Activated CD4-positive, alpha-beta T cell treated with anti-CD3 and anti-CD28 coated beads for 48 hours (primary cell): ENCODE measurements at regions not wholly inside any gene's neighbourhood (a gene's known extent, or its start where the extent isn't known, plus 50 kb on each side); places are given as distances from the start of the nearest gene placed in this dataset.

Experiments used
- DNase-seq: peaks from one replicate; pipeline ENCODE4 v3.0.0-alpha.2; 2020

DNA sequence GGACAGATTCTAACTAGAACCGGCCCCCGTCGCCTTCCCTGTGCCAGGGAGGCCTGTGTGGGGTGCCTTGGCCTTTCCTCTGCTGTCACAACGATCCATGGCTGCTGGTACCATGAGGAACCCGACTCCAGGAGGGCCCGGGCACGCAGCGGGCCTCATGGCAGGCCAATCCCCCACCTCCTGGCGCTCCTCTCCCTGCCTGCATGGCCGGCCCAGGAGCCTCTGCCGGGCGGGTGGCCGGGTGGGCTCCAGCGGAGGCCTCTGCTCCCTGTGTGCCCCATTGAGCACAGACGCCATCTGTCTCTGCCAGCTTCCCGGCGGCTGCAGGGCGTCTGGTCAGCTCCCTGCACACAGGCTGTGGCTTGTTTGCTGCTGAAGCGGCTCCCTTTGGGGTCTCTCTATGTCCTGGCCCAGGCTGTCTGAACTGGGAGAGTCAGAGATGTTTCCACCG, 86.5 kb downstream of the MYEOV start:
- no peak for DNase-seq

DNA sequence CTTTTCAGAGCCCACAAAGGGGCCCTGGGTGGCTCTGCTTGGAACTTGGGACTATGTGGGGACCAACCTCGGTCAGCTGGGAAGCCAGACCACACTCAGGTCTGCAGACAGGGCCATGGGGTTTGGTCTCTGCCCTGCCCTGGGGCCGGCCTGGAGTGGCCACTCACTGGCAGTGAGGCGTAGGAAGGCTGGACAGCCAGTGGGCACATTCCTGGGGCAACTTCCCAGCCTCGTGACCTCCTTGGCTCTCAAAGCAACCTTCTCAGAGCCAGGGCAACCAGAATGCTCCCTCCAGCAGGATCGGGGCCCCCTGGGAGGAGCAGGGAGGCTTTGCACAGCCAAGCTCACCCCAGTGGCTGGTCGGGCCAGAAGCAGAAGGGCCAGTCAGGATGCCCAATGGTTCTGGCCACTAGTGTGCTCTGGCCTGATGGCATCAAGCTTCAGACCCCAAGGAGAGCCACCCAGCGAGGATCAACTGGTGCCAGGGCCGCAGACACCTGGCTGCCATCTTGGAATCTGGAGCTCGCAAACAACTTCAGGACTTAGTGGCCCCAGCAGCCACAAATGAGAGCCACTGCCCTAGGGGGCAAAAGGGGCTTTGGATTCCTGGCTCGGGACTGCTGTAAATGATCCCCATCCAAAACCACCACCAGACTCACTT, 87.1 kb downstream of the MYEOV start:
- no peak for DNase-seq

DNA sequence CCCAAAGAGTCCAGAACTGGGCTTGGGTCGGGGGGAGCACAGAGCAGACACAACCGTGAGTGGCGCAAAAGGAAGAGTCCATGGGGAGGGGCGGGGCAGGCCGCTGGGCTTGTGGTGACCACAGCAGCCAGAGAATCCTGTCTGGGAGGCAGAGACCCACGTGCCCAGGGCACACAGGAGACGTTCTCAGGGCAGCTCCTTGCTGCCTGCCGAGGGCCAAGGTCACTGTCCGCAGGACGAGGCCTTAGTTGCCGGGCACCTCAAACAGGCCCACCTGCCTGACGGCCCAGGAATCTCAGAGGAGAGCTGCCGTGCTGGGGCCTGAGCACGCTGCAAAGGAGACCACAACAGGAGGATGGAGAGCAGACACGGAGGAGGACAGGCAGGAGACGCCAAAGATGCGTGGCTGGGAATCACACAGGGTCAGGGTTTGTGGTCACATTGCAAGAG, 87.8 kb downstream of the MYEOV start:
- DNase-seq, result no peak

DNA sequence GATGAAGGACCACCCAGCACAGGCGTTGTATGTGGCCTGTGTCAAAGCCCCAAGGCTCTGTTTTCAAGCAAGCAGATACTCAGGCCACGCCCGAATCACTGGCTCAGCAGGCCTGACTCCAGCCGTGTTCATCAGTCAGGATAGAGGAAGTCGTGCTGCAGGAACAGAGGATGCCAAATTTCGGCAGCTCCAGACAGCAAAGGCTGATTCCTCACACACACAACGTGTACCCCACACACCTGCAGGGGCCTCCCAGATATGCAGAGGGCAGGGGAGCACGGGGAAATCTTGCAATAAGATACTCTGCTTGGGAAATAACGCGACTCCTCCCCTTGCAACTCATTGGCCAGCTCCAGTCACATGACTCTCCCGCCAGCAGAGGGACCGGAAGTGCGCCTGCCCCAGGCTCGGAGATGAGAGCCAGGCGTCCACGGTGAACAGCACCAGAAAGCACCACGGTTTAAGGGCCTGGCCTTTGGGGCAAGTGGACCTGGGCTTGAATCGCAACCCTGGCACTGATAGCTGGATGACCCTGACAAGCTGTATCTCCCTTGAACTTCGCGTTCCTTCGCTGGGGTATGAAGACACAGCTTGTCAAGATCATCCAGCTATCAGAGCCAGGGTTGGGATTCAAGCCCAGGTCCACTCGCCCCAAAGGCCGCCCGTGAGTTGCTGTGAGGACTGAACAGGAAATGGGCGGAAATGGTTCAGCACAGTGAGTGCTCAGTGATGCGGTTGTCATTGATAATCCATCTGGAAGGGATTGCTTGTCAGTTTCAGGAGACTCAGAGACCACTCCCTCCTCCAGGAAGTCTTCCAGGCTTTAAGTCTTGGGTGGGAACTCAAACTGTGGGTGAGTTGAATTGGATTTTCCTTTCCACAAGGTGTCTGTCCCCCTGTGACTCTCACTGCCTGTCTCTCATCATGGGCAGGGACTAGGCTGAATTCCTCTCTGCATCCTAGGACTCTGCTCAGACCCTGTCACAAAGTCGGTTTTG, 88.5 kb downstream of the MYEOV start:
- no peak for DNase-seq

DNA sequence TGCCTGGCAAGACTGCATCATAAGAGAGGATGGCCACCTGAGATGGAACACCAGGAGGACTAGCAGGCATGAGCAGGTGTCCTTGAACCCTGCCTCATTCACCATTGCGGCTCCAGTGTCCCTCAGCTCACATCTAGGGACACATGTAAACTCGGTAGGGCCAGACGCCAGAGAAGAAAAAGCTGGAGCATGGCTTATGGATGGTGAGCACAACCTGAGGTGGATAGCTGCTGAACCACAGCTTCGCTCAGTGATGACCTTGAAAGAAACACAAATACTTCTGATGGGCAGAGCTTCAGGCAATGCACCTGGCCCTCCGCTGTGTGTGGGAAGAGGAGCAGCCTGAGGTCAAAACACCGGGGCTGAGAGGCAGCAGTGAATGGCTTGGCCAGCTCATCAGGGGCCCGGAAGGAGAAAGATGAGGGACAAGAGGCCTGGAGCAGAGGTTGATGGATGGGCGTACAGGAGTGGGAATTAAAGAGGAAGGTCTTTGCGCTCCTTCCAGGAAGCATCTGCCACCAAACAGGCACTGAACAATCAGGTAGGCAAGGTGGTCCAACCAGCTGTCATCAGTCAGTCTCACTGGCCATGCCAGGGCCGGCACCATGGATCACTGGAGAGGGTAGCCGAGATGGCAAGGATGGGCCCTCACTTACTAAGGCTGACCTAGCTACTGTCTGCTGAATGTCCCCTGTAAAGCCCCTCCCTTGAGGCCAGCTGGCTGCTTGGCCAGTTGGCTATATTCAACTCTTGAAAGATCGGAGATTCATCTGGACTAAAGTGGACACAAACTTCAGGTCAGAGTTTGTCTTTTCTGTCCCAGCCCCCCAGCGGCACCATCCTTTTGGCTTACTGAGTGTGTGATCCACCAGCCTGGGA, 89.7 kb downstream of the MYEOV start:
- DNase-seq, result no peak

DNA sequence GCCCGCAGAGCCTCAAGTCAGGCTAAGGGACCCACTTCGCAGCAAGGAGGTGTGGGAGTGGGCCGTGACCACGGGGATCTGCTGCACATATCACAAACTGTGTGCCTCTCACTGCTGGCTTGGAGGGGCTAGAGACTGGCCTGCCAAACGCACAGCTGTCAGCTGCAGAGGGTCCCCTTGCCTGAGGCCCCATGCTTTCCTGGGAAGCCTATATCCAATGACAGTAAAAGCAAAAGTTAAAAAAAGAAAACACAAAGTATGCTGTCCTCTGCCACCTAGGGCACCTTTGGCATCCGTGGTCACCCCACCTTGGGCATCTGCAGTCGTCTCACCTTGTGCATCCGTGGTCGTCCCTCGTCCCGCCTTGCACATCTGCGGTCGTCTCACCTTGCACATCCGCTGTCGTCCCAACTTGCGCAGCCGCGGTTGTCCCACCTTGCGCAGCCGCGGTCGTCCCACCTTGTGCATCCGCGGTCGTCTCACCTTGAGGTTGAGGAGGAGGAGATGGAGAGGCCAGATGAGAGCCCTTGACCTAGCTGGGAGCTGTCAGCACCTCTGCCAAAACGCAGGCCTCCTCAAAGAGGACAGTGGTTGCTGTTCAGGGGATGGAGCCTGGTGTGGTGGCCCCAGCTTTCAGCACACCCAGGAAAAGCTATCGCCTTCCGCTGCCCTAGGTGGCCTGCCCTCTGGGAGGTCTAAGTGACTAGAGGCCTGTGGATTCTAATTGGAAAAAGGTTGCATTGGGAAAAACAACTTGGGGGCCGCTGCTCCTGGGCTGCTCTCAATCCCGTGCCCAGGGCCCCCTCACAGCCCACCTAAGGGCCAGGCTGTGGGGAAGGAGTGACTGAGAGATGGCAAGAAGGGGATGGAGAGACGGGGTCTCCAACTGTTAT, 90.5 kb downstream of the MYEOV start:
- no peak for DNase-seq

DNA sequence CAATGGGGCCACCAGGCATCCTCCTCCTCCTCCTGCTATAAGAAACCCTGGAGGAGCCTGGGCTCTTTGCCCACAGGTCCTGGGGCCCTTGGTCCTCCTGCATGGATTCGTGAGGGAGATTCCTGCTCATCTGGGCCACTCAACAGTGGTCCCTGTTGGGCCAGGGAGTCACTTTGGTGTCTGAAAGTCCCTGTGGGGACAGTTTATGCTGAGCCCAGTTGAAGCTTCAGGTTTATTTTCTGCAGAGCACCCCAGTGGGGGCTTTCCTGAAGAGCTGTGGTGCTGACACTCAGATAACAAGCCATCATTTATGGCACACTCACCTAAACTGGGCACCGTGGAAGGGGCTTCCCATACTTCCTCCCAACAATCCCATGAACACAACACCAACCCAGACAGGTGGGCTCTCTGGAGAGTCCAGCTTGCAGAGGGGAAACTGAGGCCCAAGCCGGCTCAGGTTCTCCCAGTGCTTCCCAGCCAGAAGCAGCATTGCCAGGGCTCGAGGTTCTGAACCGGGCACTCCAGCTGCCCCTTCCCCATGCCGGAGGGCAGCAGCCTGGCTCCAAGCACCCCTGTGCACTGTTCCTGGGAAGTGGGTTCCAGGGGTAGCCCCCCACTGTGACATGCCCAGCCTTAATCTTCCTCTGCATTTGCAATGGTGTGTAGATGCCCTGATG, 91.3 kb downstream of the MYEOV start:
- no peak for DNase-seq

DNA sequence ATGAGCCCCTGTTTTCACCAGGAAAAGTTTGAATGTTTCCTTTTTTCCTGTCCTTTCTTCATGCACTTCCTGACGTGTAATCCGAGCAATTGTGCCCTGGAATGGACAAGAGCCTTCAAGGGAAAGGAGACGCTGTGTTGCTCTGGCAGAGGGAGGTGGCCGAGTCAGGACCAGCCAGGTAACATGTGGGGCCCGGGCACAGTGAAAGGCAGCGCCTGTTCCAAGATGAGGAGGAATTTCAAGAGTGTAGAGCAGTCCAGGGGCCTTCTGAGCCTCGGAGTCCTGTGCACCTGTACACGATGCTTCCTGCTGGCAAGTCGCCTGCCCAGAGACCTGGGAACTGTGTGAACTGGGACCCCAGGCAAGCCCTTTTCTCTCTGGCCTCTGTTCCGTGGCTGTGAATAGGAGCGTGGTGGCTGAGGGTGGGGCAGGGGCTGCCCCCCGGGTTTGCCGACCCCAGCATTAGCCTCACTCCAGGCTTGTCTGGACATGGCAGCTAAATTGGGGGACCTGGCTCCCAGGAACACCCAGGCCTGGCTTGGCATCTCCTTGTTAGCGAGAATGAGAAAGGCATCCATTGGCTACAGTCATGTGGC, 92.0 kb downstream of the MYEOV start:
- no peak for DNase-seq

DNA sequence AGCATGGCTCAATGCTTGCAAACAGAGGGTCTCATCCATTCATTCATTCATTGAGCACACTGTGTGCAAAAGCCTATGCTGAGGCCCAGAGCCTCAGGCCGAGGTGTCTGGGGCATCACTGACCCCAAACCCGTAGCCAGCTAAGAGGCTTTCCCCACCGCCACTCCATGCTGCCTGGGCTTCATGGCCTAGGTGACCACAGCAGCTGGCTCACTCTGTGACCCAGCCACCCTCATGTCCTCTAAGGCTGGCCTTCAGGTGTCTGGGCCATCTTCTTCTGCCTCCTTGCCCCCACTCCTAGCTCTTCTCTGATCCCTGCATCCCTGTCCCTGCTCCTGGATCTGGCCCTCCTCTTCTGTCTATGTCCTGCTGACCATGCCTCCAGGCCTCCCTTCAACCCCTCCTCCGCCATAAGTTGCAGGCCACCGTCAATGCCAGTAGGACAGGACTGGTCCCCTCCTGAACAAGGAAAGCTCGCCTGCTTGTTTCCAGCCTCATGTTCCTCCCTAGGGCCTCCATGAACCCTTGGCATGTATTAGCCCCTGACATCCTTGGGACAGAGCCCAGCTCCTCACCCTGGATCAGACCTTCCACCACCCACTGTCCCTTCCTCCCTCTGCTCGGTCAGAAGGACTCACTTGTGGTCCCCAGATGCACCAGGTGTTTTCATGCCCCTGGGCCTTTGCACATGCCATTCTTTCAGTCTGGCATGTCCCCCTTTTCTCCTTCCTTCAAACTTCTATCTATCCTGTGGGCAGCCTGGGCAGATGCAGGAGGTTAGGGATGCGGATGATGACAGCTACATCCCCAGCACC, 92.8 kb downstream of the MYEOV start:
- DNase-seq, result no peak

DNA sequence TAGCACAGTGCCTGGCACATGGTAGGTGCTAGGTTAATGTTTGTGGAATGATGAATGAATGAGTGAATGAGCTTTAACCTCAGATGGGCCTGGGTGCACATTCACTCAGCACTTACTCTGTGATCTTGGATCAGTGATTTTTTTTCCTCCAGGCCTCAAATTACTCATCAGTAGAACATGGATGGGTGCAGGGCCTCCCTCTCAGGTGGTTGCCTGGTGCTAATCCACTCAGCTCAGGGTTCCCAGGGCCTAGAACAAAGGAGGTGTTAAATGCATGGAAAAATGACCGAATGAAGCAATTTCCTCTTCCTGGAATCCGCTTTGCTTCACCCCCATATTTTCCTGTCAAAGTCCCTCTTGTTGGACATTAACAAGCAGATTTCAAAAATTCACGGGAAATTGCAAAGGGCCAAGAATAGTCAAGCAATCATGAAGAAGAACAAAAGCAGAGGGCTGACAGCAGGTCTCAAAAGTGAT, 93.5 kb downstream of the MYEOV start:
- no peak for DNase-seq

DNA sequence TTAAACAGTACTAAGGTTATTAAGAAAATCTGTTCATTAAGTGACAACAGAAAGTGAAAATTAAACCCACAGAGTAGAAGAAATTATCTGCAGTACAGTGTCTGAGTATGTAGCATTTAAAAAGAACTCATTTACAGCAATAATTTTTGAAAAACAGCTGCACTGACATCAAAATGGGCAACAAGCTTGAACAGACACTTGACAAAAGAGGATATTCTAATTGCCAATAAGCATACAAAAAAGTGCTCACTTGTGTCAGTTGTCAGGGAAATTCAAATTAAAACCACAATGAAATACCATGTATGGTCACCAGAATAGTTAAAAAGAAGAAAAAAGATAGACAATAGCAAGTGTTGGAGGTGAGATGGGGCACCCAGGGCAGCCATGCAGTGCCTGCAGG, 93.3 kb upstream of the LINC01488 start:
- no peak for DNase-seq

DNA sequence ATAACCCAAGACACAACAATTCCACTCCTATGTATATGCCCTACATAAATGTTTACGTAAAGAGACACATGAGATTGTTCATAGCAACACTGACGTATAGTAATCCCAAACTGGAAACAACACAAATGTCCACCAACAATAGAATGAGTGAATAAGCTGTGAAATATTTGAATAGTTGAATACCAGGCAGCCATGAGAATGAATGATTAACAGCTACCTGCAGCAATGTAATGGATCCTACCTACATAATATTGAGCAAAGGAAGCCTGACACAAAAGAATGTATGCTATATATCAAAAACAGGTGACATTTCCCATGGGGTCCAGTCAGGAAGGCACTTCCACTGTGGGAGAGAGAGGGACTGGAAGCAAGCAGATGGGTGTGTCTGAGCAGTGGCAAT, 92.8 kb upstream of the LINC01488 start:
- no peak for DNase-seq

DNA sequence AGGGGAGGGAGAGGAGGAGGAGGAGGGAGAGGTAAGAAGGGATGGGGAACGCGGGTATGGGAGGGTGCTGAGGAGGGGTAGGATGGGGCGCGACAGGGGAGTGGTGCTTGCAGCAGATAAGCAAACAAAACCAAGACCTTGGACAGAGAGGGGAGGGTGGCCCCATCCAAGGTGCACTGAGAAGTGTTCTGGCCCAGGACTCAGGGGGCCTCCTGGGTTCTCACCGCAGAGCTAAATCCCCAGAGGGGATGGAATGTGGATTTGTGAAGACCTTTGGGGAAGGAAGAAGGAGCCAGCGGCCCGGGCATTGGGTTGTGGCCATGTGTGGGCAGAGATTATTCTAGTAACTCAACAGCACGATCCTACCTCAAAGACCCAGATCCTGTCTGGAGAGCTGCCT, 90.9 kb upstream of the LINC01488 start:
- no peak for DNase-seq

DNA sequence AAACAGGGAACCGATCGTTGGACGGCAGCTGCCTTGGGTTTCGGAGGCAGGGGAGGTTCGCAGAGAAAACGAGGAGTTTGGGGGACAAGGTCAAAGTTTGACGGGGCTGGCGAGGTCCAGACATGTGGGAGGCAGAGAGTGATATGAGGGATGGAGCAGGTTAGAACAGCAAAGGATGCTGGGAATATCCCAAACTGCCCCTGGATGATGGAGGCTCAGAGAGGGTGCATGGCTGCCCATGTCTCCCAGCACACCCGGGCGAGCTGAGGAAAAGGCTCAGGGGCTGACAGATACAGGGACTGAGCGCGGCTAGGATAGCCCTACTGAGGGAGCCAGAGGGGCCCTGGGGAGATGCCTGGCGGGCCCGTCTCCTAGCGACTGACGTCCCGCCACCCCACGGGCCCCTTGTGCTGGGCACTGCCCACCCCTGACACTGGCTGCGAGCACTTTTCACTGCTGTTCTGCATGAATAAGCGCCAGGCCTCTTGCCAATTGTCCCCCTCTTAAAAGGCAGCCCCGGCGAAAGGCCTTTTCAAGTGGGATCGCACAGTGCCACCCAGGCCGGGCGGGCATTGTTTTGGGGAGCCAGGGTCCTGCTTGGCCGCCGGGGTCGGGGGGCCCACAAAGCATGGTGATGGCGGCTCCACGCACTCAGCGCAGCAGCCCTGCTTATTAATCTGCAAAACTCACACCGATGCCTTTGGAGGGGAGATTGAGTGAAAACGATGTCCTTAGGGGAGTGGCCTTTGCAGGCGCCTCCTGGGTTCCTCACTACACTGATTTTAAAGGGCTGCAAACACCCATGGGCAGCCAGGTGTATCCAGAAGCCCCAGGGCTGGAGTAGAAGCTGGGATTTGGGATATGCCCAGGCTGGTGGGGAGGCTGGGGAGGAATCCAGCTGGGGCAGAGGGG, 90.0 kb upstream of the LINC01488 start:
- DNase-seq, result no peak

DNA sequence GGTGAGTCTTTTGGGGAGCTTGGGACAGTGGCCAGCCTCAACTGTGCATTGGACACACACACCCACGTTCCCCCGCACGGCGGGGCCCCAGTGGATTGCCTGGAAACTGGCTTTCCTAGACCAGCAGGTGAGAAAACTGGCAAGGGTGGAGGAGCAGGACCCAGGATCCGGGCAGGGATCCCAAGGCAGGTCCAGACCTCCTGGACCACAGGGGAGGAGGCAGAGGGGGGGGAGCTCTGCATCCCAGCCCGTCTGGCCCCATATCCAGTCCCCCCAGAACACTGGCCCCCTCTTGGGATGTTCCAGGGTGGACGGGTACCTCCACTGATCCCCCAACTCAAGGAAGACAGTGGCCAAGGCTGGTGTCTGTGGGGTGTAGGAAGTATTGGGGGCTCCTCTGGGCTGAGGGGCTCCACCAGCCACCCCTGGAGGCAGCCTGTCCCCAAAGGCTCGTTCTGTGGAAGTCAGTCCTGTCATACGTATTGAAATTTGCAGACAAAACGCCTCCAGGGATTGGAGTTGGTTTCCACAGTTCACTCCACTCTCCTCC, 89.3 kb upstream of the LINC01488 start:
- DNase-seq, result no peak

DNA sequence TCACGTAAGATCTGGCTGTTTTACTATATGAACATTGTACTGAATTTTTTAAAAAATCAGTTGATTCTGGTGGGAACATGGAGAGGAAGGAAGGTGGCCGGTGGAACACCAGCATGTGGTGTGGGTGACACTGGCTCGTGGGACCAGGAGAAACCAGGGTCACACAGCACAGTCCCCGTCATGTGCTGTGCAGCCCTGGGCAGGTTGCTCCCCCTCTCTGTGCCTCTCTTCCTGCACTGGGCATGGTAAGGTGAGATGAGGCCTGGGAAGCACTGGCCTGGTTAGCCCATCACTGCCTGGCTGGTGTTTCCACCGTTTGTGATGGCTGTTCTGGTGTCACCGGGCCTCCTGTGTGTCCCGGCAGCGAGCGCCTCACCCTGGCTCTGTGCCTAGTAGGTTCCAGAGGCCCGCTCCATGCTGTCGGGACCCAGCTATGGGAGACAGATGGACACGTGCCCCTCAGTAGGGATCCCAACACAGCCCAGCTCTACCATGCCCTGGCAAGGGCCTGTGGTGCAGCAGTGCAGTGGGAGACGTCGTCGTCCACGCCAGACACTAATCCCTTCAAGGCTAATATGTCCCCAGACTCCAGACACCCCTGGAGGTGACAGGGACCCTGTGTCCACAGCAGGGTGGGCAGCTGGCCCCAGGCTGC, 88.2 kb upstream of the LINC01488 start:
- DNase-seq, result no peak

DNA sequence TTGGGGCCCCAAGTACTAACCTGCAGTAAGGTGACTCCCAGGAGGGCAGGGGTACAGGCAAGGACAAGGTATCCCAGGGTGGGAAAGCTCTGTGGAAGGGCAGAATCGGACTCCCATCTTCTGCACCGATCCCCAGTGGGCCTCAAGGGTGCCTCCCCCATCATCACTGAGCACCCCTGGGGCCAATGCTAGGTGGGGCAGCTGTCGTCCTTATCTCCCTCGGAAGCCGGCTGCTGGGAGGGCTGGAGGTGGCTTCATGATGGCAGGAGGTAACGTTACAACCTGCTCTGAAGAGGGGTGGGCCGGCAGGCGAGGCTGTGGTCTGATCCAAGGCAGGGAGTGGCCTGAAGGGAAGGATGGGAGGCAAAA, 87.6 kb upstream of the LINC01488 start:
- no peak for DNase-seq
